Tongue (tissue), 1 donor: ENCODE measurements at regions not wholly inside any gene's neighbourhood (a gene's known extent, or its start where the extent isn't known, plus 50 kb on each side); places are given as distances from the start of the nearest gene placed in this dataset.
"Not testable (repeated sequence)": the region's sequence is repeated elsewhere in the genome, so short reads cannot be mapped to it uniquely, and the experiment has no call there.

Experiments used
- DNase-seq: peaks from one replicate; pipeline ENCODE4 v3.0.0-alpha.2; 2015

- no peak for DNase-seq
Observed at GRCh38 chr3:72660270-72661114, 187.8 kb downstream of the SHQ1 start.

GRCh38 chr3:72659596-72659995 lies 188.6 kb downstream of the SHQ1 start:
- peak; percentile 51 for DNase-seq

- DNase-seq = no peak
Observed at GRCh38 chr3:72659188-72659587, 189.1 kb downstream of the SHQ1 start.

- no peak for DNase-seq
Observed at GRCh38 chr3:72658466-72659100, 189.7 kb downstream of the SHQ1 start.

- no peak for DNase-seq
Observed at GRCh38 chr3:72657666-72658065, 190.6 kb downstream of the SHQ1 start.

- DNase-seq = no peak
Observed at GRCh38 chr3:72655723-72656122, 192.5 kb downstream of the SHQ1 start.

GRCh38 chr3:72655131-72655551 lies 193.1 kb downstream of the SHQ1 start:
- DNase-seq = peak; percentile 69

- no peak for DNase-seq
Observed at GRCh38 chr3:72652395-72652794, 195.8 kb downstream of the SHQ1 start.

- no peak for DNase-seq
Observed at GRCh38 chr3:72651498-72651897, 196.7 kb downstream of the SHQ1 start.

- DNase-seq = no peak
Observed at GRCh38 chr3:72646263-72646662, 202.0 kb downstream of the SHQ1 start.

GRCh38 chr3:72643635-72644034 lies 204.6 kb downstream of the SHQ1 start:
- not testable (repeated sequence) for DNase-seq

- DNase-seq = no peak
Observed at GRCh38 chr3:72641684-72642083, 206.6 kb downstream of the SHQ1 start.

GRCh38 chr3:72641072-72641471 lies 207.2 kb downstream of the SHQ1 start:
- DNase-seq = no peak

- no peak for DNase-seq
Observed at GRCh38 chr3:72636969-72637597, 211.2 kb downstream of the SHQ1 start.

GRCh38 chr3:72635551-72635950 lies 212.7 kb downstream of the SHQ1 start:
- DNase-seq = no peak

- no peak for DNase-seq
Observed at GRCh38 chr3:72634128-72634527, 214.1 kb downstream of the SHQ1 start.

GRCh38 chr3:72633534-72633933 lies 214.7 kb downstream of the SHQ1 start:
- no peak for DNase-seq

- no peak for DNase-seq
Observed at GRCh38 chr3:72633121-72633520, 215.1 kb downstream of the SHQ1 start.

- DNase-seq = no peak
Observed at GRCh38 chr3:72632129-72632528, 216.1 kb downstream of the SHQ1 start.

- DNase-seq = no peak
Observed at GRCh38 chr3:72630969-72631344, 217.3 kb downstream of the SHQ1 start.

- DNase-seq = peak; percentile 60
Observed at GRCh38 chr3:72630327-72630968, 217.8 kb downstream of the SHQ1 start.

- DNase-seq = no peak
Observed at GRCh38 chr3:72629191-72629631, 219.0 kb downstream of the SHQ1 start.

- peak; percentile 81 for DNase-seq
Observed at GRCh38 chr3:72628065-72628464, 220.2 kb downstream of the SHQ1 start.
